HUES64 (cell line): ENCODE measurements at regions not wholly inside any gene's neighbourhood (a gene's known extent, or its start where the extent isn't known, plus 50 kb on each side); places are given as distances from the start of the nearest gene placed in this dataset.

Source experiments
- H3K27ac ChIP-seq: 2 replicates; pipeline ENCODE4 v1.7.0; 2013; ENCODE audit warnings: low read depth, low read length, inconsistent platforms
- H3K27me3 ChIP-seq: 2 replicates; pipeline ENCODE4 v1.6.1; 2013; ENCODE audit warnings: mild to moderate bottlenecking, low read length; ENCODE audit not compliant: insufficient read depth
- H3K36me3 ChIP-seq: 2 replicates; pipeline ENCODE4 v1.6.1; 2013; ENCODE audit warnings: mild to moderate bottlenecking, low read length; ENCODE audit not compliant: insufficient read depth
- H3K4me1 ChIP-seq: 2 replicates; pipeline ENCODE4 v1.6.1; 2013; ENCODE audit warnings: mild to moderate bottlenecking, low read length, moderate library complexity; ENCODE audit not compliant: insufficient read depth
- H3K4me3 ChIP-seq: 2 replicates; pipeline ENCODE4 v1.5.1; 2013; ENCODE audit warnings: mild to moderate bottlenecking, low read length, moderate library complexity
- H3K9ac ChIP-seq: 2 replicates; pipeline ENCODE4 v1.6.1; 2013; ENCODE audit warnings: mild to moderate bottlenecking, low read depth, low read length
- H3K9me3 ChIP-seq: 2 replicates; pipeline ENCODE4 v1.6.1; 2013; ENCODE audit warnings: low read depth, low read length; ENCODE audit not compliant: insufficient read depth
- WGBS: fragments of 150-250, 120-280 bp; methylation state at CpG from one replicate; pipeline ENCODE4 v1.1.7; 2013; ENCODE audit warnings: missing lambda C conversion rate; 5-methylcytosine and 5-hydroxymethylcytosine counted together

DNA sequence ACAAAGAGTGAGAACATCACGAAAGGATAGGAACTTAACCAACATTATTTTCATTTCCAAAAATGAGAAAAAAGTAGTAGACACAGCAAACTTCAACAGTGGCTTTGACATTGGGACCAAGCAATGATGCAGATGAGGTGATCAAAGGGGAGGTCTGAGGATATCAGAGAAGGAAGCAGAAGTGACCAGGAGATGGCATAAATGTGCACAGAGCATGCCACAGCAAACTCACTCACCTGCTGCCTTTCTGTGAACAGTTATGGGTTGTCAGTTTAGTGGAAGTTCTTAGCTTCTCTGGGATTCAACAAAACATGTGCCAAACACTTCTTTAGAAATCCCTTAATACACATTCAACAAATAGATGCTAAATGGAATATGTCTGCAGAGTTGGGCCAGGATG, 290.1 kb downstream of the PLPP3 start:
- H3K9ac ChIP-seq = no peak overlapping the region
- H3K36me3 ChIP-seq = no peaks in the 10 kb centered on the region
- 100% methylated on average over 1 of the region's 1 CpG for WGBS
- H3K4me3 ChIP-seq = no peak overlapping the region
- peaks cover 17% of the 10 kb centered on the region for H3K4me1 ChIP-seq
- no peaks in the 10 kb centered on the region for H3K9me3 ChIP-seq
- H3K27me3 ChIP-seq = no peaks in the 10 kb centered on the region
- no peak overlapping the region for H3K27ac ChIP-seq

- WGBS = 93% methylated on average over 5 of the region's 5 CpGs
- Histone ChIP-seq H3K9me3 (no peaks in the 10 kb centered on the region), H3K27me3 (no peaks in the 10 kb centered on the region), H3K4me3 (no peak overlapping the region), H3K27ac (no peak overlapping the region), H3K4me1 (peaks cover 17% of the 10 kb centered on the region), H3K9ac (no peak overlapping the region), H3K36me3 (no peaks in the 10 kb centered on the region)
These were observed 291.6 kb downstream of the PLPP3 start for GRCh38 chr1:56287721-56288120.

DNA sequence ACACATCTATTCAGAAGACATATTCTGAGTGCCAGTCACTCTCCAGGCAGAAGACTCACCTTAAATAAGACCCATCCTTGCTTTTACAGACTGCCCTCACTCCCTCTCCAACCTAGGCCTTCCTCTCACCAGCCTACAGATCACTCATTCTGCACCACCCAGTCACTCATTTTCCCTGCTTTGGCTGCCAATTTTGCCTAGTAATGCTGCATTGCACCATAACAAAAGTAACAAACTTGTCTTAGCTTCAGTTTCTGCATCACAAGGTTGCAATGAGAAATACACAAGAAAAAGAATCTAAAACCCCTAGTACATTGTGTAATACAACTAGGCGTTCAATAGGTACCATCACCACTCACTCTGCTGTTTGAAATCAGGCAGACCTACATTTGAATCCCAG, 292.4 kb downstream of the PLPP3 start:
- H3K27ac ChIP-seq = no peak overlapping the region
- WGBS = 93% methylated on average over 1 of the region's 1 CpG

GRCh38 chr1:56286506-56286905, 292.9 kb downstream of the PLPP3 start:
- Histone ChIP-seq H3K4me1 (peaks cover 14% of the 10 kb centered on the region), H3K9ac (no peak overlapping the region), H3K4me3 (no peak overlapping the region), H3K36me3 (no peaks in the 10 kb centered on the region), H3K27me3 (no peaks in the 10 kb centered on the region), H3K9me3 (no peaks in the 10 kb centered on the region), H3K27ac (no peak overlapping the region)

More for the DNA sequence above, 292.4 kb downstream of the PLPP3 start:
- no peak overlapping the region for H3K4me3 ChIP-seq
- H3K27me3 ChIP-seq = no peaks in the 10 kb centered on the region
- H3K9me3 ChIP-seq = no peaks in the 10 kb centered on the region
- peaks cover 17% of the 10 kb centered on the region for H3K4me1 ChIP-seq
- H3K9ac ChIP-seq = no peak overlapping the region
- H3K36me3 ChIP-seq = no peaks in the 10 kb centered on the region

GRCh38 chr1:56285554-56286402, 293.6 kb downstream of the PLPP3 start:
- no peaks in the 10 kb centered on the region for H3K36me3 ChIP-seq
- no peak overlapping the region for H3K9ac ChIP-seq
- no peak overlapping the region for H3K4me3 ChIP-seq
- no peak overlapping the region for H3K27ac ChIP-seq
- peaks cover 7% of the 10 kb centered on the region for H3K4me1 ChIP-seq
- H3K27me3 ChIP-seq = no peaks in the 10 kb centered on the region
- 84% methylated on average over 4 of the region's 4 CpGs for WGBS
- H3K9me3 ChIP-seq = no peaks in the 10 kb centered on the region

GRCh38 chr1:56284928-56285327, 294.4 kb downstream of the PLPP3 start:
- no peaks in the 10 kb centered on the region for H3K4me1 ChIP-seq
- H3K9me3 ChIP-seq = no peaks in the 10 kb centered on the region
- H3K36me3 ChIP-seq = no peaks in the 10 kb centered on the region
- H3K27ac ChIP-seq = no peak overlapping the region
- 74% methylated on average over 3 of the region's 3 CpGs for WGBS
- no peaks in the 10 kb centered on the region for H3K27me3 ChIP-seq
- H3K9ac ChIP-seq = no peak overlapping the region
- H3K4me3 ChIP-seq = no peak overlapping the region

GRCh38 chr1:56278061-56278460, 301.3 kb downstream of the PLPP3 start:
- Histone ChIP-seq H3K9me3 (no peaks in the 10 kb centered on the region), H3K9ac (no peak overlapping the region), H3K27ac (no peak overlapping the region), H3K36me3 (no peaks in the 10 kb centered on the region), H3K4me3 (no peak overlapping the region), H3K27me3 (no peaks in the 10 kb centered on the region), H3K4me1 (no peaks in the 10 kb centered on the region)
- 95% methylated on average over 3 of the region's 3 CpGs for WGBS

DNA sequence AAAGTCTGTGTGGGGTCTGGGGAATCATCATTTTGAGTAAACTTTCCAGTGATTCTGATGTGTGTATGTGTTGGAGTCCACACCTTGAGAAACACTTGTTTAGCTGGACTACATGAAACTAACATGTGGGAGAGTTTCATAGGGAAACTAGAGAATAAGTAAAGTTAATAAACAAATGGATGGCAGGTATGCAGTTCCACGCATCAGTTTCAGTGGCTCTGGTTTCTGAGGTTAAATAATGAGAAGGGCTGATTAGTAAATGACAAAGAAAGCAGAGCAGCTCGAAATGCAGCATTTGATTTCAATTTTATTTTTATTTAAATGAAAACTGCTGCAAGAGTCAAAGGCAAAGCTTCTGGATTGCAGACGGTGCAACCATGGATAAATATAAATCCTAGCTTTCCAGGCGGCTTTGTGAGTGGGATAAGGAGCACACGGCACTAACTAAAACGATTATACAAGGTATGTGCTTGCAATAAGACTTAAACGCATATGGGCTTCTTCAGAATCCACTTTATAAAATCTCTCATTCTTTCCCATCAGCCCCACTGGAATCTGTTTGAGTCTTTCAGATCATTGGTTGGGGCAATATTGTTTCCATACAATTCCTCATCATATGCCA, 310.7 kb downstream of the PLPP3 start:
- Histone ChIP-seq H3K27me3 (no peaks in the 10 kb centered on the region), H3K27ac (no peak overlapping the region), H3K9me3 (no peaks in the 10 kb centered on the region), H3K9ac (no peak overlapping the region), H3K36me3 (no peaks in the 10 kb centered on the region), H3K4me1 (no peaks in the 10 kb centered on the region), H3K4me3 (no peak overlapping the region)
- WGBS = 94% methylated on average over 7 of the region's 7 CpGs

- H3K36me3 ChIP-seq = no peaks in the 10 kb centered on the region
- no peak overlapping the region for H3K9ac ChIP-seq
- no peaks in the 10 kb centered on the region for H3K4me1 ChIP-seq
- WGBS = 98% methylated on average over 2 of the region's 2 CpGs
- H3K27me3 ChIP-seq = no peaks in the 10 kb centered on the region
- H3K9me3 ChIP-seq = no peaks in the 10 kb centered on the region
- no peak overlapping the region for H3K27ac ChIP-seq
- no peak overlapping the region for H3K4me3 ChIP-seq
These were observed 311.8 kb downstream of the PLPP3 start for GRCh38 chr1:56267611-56268010.

DNA sequence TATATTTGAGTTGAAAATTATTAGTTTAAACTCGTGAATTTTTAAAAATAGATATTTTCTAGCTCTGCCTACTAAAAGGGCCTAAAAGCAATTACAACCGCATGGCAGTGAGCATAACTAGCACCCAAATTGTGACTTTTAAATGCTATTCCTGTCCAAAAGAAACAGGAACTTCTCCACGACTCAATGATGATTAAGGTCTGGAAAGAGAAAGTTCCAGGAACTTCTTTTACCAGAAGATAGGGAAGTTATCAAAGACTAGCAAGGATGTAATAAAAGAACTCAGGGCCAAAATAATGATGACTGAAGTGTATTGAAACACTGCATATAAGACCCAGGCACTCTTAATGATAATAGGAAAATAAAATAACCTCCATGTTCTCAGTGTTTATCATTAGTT, 313.0 kb downstream of the PLPP3 start:
- Histone ChIP-seq H3K27ac (no peak overlapping the region), H3K27me3 (no peaks in the 10 kb centered on the region), H3K9ac (no peak overlapping the region), H3K36me3 (no peaks in the 10 kb centered on the region), H3K9me3 (no peaks in the 10 kb centered on the region), H3K4me3 (no peak overlapping the region), H3K4me1 (no peaks in the 10 kb centered on the region)
- WGBS = 98% methylated on average over 2 of the region's 3 CpGs

DNA sequence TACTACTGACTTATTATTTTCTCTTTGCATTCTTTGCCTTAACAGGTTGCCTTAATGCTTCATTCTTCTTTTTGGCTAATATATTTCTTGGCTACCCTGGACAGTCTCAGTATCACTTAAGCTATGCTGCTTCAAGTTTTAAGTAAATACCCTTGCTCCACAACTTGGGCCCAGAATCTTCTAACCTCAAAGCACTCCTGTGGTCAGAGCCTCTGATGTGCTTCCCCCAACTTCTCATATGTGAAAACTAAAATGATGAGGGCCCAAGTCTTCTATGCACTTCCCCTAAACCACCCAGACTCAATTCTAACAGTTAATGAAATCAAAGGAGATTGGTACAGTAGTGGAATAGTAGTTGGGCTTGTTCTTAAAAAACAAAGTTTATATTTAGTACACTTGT, 314.1 kb downstream of the PLPP3 start:
- no peak overlapping the region for H3K9ac ChIP-seq
- H3K4me1 ChIP-seq = no peaks in the 10 kb centered on the region
- H3K27me3 ChIP-seq = no peaks in the 10 kb centered on the region
- H3K36me3 ChIP-seq = no peaks in the 10 kb centered on the region
- H3K27ac ChIP-seq = no peak overlapping the region
- peaks cover 6% of the 10 kb centered on the region; the same call in 1 of the 2 replicates for H3K9me3 ChIP-seq
- no peak overlapping the region for H3K4me3 ChIP-seq
